ENCODE measurements at regions not wholly inside any gene's neighbourhood (a gene's known extent, or its start where the extent isn't known, plus 50 kb on each side); places are given as distances from the start of the nearest gene placed in this dataset.

DNA sequence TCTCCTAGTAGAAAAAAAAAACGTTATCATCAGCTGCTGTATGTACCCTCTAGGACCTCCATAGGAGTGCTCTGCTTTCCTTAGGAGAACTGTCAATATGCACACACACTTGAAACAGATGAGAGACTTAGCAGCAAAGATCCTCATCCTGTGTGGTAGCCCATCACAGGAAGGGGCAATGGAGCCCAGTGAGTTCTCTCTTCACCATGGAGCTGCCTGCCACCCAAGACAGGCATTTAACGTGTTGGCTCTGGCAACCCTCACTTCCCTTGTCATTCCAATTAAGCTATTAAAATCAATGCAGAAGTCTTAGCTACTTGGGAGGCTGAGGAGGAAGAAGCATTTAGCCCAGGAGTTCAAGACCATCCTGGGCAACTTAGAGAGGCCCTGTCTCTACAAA, 64.8 kb upstream of the PLEKHA5 start:
- H3K9me2 ChIP-seq (replicated peaks; ENCODE audit: insufficient read depth, low read length) = no peaks in the 10 kb centered on the region
- no peak overlapping the region for H3K9ac ChIP-seq (ENCODE audit: low read length)
- no peak overlapping the region for H3K4me3 ChIP-seq (ENCODE audit: insufficient read depth, low read length, poor library complexity, severe bottlenecking)
- H2AFZ ChIP-seq (ENCODE audit: low read depth, low read length, severe bottlenecking) = no peak overlapping the region
- no peak overlapping the region for H3K27ac ChIP-seq (ENCODE audit: low read depth, low read length)
- H3K4me2 ChIP-seq (ENCODE audit: low read depth, low read length, poor library complexity, severe bottlenecking) = no peak overlapping the region
- no peaks in the 10 kb centered on the region for H3K27me3 ChIP-seq (ENCODE audit: low read length)
- H3K9me3 ChIP-seq (ENCODE audit: insufficient read depth, low read length) = no peaks in the 10 kb centered on the region
- H3K79me2 ChIP-seq (ENCODE audit: insufficient read depth, low read length) = no peaks in the 10 kb centered on the region
- no peaks in the 10 kb centered on the region for H3K36me3 ChIP-seq (ENCODE audit: low read length)
- H4K20me1 ChIP-seq (ENCODE audit: low read depth, low read length) = no peaks in the 10 kb centered on the region
- H3F3A ChIP-seq (ENCODE audit: insufficient read depth) = no peaks in the 10 kb centered on the region
- TF ChIP-seq EZH2phosphoT487 (conservative IDR thresholded peaks at IDR 0.05; ENCODE audit: low read length) = no peak
- TF ChIP-seq, protein P1, sequence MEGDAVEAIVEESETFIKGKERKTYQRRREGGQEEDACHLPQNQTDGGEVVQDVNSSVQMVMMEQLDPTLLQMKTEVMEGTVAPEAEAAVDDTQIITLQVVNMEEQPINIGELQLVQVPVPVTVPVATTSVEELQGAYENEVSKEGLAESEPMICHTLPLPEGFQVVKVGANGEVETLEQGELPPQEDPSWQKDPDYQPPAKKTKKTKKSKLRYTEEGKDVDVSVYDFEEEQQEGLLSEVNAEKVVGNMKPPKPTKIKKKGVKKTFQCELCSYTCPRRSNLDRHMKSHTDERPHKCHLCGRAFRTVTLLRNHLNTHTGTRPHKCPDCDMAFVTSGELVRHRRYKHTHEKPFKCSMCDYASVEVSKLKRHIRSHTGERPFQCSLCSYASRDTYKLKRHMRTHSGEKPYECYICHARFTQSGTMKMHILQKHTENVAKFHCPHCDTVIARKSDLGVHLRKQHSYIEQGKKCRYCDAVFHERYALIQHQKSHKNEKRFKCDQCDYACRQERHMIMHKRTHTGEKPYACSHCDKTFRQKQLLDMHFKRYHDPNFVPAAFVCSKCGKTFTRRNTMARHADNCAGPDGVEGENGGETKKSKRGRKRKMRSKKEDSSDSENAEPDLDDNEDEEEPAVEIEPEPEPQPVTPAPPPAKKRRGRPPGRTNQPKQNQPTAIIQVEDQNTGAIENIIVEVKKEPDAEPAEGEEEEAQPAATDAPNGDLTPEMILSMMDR (IDR thresholded peaks at IDR 0.05; ENCODE audit: insufficient read depth, low read length, poor library complexity, severe bottlenecking) = no peak

DNA sequence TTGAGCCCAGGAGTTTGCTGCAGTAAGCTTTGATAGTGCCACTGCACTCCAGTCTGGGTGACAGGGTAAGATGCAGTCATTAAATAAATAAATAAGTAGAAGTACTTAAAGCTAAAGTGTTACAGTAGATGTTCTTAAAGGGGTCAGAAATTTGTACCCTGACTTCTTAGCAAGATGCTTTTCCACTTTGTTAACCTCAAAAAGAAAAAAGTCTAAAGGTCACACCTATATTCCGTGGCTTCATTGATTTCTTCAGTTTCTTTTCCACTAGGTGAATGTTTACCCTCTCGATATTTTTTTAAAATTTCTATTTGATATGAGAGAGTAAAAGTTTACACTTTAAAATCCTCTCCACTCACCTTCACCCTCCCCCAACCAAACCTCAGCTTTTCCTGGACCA, 64.3 kb upstream of the PLEKHA5 start:
- Histone ChIP-seq H3K27me3 (ENCODE audit: low read length) (no peaks in the 10 kb centered on the region), H3K79me2 (ENCODE audit: insufficient read depth, low read length) (no peaks in the 10 kb centered on the region), H3K9me3 (ENCODE audit: insufficient read depth, low read length) (no peaks in the 10 kb centered on the region), H3K9ac (ENCODE audit: low read length) (no peak overlapping the region), H3K4me3 (ENCODE audit: insufficient read depth, low read length, poor library complexity, severe bottlenecking) (no peak overlapping the region), H3K4me2 (ENCODE audit: low read depth, low read length, poor library complexity, severe bottlenecking) (no peak overlapping the region), H3F3A (ENCODE audit: insufficient read depth) (no peaks in the 10 kb centered on the region), H3K9me2 (replicated peaks; ENCODE audit: insufficient read depth, low read length) (no peaks in the 10 kb centered on the region), H3K27ac (ENCODE audit: low read depth, low read length) (no peak overlapping the region), H3K36me3 (ENCODE audit: low read length) (no peaks in the 10 kb centered on the region), H4K20me1 (ENCODE audit: low read depth, low read length) (no peaks in the 10 kb centered on the region), H2AFZ (ENCODE audit: low read depth, low read length, severe bottlenecking) (no peak overlapping the region)
- TF ChIP-seq, protein P1 (IDR thresholded peaks at IDR 0.05; ENCODE audit: insufficient read depth, low read length, poor library complexity, severe bottlenecking) = no peak
- no peak for TF ChIP-seq EZH2phosphoT487 (conservative IDR thresholded peaks at IDR 0.05; ENCODE audit: low read length)

DNA sequence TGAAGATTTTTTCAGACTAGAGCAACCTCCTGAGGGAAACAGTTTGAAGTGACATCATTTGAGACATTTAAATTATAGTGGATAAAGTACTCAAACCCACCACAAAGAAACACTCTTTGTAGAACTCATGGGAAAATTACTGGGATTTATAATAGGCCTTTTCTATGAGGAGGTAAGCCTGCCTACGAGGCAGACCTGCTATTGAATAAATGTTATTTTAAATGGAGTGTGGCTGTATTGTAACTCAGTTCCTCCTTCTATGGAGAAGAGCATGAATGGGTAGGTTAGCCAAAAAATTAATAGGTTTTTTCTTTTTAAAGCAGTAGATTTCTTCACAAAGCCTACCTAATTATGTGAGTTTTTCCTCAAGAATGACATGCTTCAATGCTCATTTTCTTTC, 63.7 kb upstream of the PLEKHA5 start:
- Histone ChIP-seq H3K27me3 (ENCODE audit: low read length) (no peaks in the 10 kb centered on the region), H3F3A (ENCODE audit: insufficient read depth) (no peaks in the 10 kb centered on the region), H3K27ac (ENCODE audit: low read depth, low read length) (no peak overlapping the region), H3K9me3 (ENCODE audit: insufficient read depth, low read length) (no peaks in the 10 kb centered on the region), H3K4me2 (ENCODE audit: low read depth, low read length, poor library complexity, severe bottlenecking) (no peak overlapping the region), H3K9ac (ENCODE audit: low read length) (no peak overlapping the region), H3K4me3 (ENCODE audit: insufficient read depth, low read length, poor library complexity, severe bottlenecking) (no peak overlapping the region), H3K9me2 (replicated peaks; ENCODE audit: insufficient read depth, low read length) (no peaks in the 10 kb centered on the region), H3K36me3 (ENCODE audit: low read length) (no peaks in the 10 kb centered on the region), H3K79me2 (ENCODE audit: insufficient read depth, low read length) (no peaks in the 10 kb centered on the region), H4K20me1 (ENCODE audit: low read depth, low read length) (no peaks in the 10 kb centered on the region), H2AFZ (ENCODE audit: low read depth, low read length, severe bottlenecking) (no peak overlapping the region)
- TF ChIP-seq, protein P1 (IDR thresholded peaks at IDR 0.05; ENCODE audit: insufficient read depth, low read length, poor library complexity, severe bottlenecking) = no peak
- no peak for TF ChIP-seq EZH2phosphoT487 (conservative IDR thresholded peaks at IDR 0.05; ENCODE audit: low read length)

Measured in SU-DHL-6 (cell line).